ES-I3 (cell line): ENCODE measurements at regions not wholly inside any gene's neighbourhood (a gene's known extent, or its start where the extent isn't known, plus 50 kb on each side); places are given as distances from the start of the nearest gene placed in this dataset.

Experiments
- H3K36me3 ChIP-seq: 2 replicates; pipeline ENCODE4 v1.6.1; 2013; ENCODE audit warnings: mild to moderate bottlenecking, low read length, control low read depth, moderate library complexity; ENCODE audit not compliant: insufficient read depth
- H3K4me1 ChIP-seq: 2 replicates; pipeline ENCODE4 v1.6.1; 2013; ENCODE audit warnings: mild to moderate bottlenecking, control low read depth, low read length; ENCODE audit not compliant: insufficient read depth
- H3K9ac ChIP-seq: 2 replicates; pipeline ENCODE4 v1.6.1; 2013; ENCODE audit warnings: low read depth, mild to moderate bottlenecking, low read length, moderate library complexity
- H3K9me3 ChIP-seq: 2 replicates; pipeline ENCODE4 v1.6.1; 2013; ENCODE audit warnings: mild to moderate bottlenecking, low read length, moderate library complexity; ENCODE audit not compliant: control insufficient read depth, insufficient read depth

GRCh38 chr6:145161501-145161900 is 573.8 kb downstream of the EPM2A start:
- Histone ChIP-seq H3K9ac (no peak overlapping the region), H3K9me3 (no peaks in the 10 kb centered on the region; the same call in 1 of the 2 replicates), H3K4me1 (no peaks in the 10 kb centered on the region), H3K36me3 (no peaks in the 10 kb centered on the region)

- H3K9me3 ChIP-seq, result no peaks in the 10 kb centered on the region
- H3K9ac ChIP-seq, result no peak overlapping the region
- no peaks in the 10 kb centered on the region for H3K36me3 ChIP-seq
- H3K4me1 ChIP-seq, result no peaks in the 10 kb centered on the region
These were observed 565.5 kb downstream of the EPM2A start for GRCh38 chr6:145169726-145170224.

- no peaks in the 10 kb centered on the region for H3K36me3 ChIP-seq
- no peaks in the 10 kb centered on the region for H3K4me1 ChIP-seq
- H3K9me3 ChIP-seq, result no peaks in the 10 kb centered on the region
- no peak overlapping the region for H3K9ac ChIP-seq
These were observed 559.9 kb downstream of the EPM2A start for GRCh38 chr6:145175470-145175869.

DNA sequence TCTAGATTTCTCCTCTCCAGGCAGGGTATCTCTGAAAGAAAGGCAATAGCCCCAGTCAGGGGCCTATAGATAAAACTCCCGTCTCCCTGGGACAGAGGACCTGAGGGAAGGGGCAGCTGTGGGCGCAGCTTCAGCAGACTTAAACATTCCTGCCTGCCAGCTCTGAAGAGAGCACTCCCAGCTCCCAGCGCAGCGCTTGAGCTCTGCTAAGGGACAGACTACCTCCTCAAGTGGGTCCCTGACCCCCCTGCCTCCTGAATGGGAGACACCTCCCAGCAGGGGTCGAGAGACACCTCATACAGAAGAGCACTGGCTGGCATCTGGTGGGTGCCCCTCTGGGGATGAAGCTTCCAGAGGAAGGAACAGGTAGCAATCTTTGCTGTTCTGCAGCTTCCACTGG is 556.9 kb downstream of the EPM2A start:
- Histone ChIP-seq H3K36me3 (no peaks in the 10 kb centered on the region), H3K4me1 (no peaks in the 10 kb centered on the region), H3K9me3 (no peaks in the 10 kb centered on the region), H3K9ac (no peak overlapping the region)

DNA sequence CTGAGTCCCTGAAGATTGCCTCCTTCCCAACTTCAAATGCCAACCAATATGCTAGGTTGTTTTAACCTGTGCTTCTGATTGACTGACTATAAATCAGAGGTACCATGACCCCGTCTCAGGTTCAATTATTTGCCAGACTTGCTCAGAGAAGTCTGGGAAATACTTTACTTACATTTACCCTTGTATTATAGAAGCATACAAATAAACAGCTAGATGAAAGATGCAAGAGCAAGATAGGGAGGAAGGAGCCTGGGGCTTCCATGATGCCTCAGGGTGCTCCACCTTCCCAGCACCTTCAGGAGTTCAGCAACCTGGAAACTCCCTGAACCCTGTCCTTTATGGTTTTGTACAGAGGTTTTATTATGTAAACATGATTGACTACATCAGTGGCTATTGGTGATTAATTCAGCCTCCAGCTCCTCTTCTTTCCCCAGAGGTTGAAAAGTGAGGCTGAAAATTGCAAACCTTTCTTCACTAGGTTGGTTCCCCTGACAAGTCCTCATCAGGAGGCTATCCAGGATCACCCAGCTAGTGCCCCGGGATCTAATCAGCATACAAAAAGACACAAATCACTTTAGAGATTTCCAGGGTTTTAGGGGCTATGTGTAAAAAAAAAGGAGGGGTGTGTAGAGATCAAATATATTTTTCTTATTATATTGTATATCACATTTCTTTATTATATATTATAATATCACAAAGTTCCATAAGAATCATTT is 547.7 kb downstream of the EPM2A start:
- Histone ChIP-seq H3K36me3 (no peaks in the 10 kb centered on the region), H3K9ac (no peak overlapping the region), H3K9me3 (no peaks in the 10 kb centered on the region), H3K4me1 (no peaks in the 10 kb centered on the region)

DNA sequence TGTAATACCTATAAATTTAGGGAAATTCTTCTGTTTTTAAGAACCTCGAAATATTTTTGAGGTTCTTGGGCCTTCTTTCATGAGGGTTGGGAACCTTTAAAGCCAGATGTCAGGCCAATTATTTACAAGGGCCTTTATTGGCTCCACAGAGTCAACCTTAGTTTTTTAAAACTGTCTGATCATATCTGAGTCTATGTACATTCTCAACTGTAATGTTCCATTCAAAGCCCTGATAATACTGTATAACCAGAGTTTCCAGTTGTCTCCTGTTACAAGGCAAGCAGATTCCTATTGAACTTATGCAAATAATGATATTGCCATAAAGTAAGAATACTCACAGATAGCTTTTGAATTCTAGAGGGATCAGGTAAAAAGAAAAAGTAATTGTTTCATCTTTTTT is 545.5 kb downstream of the EPM2A start:
- no peaks in the 10 kb centered on the region for H3K9me3 ChIP-seq
- no peaks in the 10 kb centered on the region for H3K4me1 ChIP-seq
- no peak overlapping the region for H3K9ac ChIP-seq
- H3K36me3 ChIP-seq, result no peaks in the 10 kb centered on the region

DNA sequence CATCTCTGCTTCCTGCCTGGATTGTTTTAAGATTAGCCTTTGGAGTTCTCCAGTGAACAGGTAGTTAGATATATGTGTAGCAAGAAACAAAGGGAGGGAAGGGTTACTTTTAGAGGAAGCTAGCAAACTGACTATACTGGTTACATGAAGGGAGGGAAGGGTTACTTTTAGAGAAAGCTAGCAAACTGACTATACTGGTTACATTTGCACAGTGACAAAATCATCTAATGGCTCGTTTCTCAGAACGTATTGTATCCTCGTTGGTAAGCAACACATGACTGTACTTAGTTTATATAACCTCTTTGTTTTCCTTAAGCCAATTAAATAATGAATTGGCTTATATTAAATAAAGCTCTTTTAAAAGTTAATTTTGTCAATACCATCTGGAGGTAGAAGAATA is 540.9 kb downstream of the EPM2A start:
- Histone ChIP-seq H3K4me1 (no peaks in the 10 kb centered on the region), H3K9me3 (no peaks in the 10 kb centered on the region), H3K9ac (no peak overlapping the region), H3K36me3 (no peaks in the 10 kb centered on the region)

DNA sequence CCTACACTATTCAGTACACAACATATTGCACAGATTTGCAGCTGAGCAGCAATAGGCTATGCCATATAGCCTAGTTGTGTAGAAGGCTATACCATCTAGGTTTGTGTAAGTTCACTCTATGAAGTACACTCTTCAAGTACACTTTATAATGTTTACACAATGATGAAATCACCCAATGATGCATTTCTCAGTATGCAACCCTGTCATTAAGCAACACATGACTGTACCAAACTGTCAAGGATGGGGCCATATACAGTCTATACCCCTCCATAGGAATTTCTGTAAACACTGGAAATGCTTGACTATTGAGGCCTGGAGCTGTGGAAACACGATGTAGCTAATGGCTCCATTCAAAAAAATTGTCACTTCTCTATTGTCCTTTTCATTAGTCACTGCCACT is 535.4 kb downstream of the EPM2A start:
- Histone ChIP-seq H3K36me3 (no peaks in the 10 kb centered on the region), H3K4me1 (no peaks in the 10 kb centered on the region)

DNA sequence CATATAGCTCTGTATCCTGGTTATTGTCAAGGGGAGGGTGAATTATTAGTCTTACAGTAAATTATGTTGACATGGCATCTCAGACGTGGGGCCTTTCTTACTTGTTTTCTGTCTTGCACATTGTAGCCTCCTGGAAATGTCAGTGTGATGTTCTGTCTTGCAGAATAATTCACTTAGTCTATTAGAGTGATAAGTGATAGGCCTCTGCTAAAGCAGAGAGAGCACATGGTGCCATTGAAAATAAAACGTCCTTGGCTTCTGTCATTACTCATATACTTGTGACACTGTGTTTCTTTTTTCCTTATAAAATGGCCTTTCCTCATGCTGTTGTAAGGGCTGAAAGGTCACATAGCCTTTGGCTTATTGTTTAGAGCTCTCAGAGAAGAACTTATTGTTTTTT is 531.0 kb downstream of the EPM2A start:
- H3K36me3 ChIP-seq, result no peaks in the 10 kb centered on the region

More for the DNA sequence above, 535.4 kb downstream of the EPM2A start:
- no peaks in the 10 kb centered on the region for H3K9me3 ChIP-seq
- no peak overlapping the region for H3K9ac ChIP-seq

DNA sequence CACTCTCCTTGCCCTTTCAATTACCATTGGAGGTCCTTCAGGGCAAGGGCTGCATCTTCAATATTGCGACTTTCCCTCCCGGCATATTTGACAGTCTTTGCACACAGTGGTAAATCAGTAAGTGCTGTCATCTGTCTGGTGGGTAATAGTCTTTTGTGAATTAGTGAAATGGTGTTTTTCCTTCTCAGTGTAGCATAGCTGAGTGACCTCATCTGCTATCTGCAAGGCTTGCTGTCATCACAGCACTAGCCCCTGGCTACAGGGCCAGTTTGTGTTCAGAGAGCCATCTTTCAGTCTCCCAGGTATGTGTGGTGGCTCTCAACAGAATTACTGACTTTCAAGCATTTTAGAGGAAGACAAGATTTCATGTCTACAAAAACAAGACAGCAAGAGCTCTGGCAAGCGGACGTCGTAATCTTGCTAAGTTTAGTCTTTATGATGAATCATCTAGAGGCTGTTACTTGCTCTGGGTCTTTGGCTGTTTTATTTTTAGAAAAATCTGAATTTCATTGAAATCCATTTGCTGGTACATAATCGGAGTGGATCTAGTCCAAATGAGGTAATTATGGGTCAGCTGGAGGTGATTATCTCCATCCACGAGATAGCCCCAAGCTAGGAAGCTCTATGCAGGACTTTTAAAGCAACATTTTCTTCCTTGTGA is 528.9 kb downstream of the EPM2A start:
- Histone ChIP-seq H3K9me3 (no peaks in the 10 kb centered on the region), H3K4me1 (no peaks in the 10 kb centered on the region), H3K36me3 (no peaks in the 10 kb centered on the region), H3K9ac (no peak overlapping the region)

More for the DNA sequence above, 531.0 kb downstream of the EPM2A start:
- Histone ChIP-seq H3K9ac (no peak overlapping the region), H3K4me1 (no peaks in the 10 kb centered on the region), H3K9me3 (no peaks in the 10 kb centered on the region)

DNA sequence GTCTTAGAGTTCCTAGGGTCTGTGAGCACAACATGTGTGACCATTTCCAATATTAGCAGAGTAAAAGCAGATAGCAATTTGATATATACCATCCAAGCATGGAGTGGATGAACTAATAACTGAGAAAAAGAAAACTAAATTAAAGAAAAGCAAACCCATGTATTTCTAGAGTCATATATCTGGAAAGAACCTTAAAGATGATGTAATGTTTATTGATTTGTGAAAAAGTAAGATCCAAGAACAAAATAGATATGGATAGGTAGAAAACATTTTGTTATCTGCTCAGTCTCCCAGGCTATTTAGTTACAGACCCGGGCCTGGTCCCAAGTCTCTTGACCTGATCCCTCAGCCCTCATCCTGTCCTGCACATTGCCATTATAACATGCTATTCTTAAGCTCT is 526.8 kb downstream of the EPM2A start:
- no peak overlapping the region for H3K9ac ChIP-seq
- H3K36me3 ChIP-seq, result no peaks in the 10 kb centered on the region
- H3K9me3 ChIP-seq, result no peaks in the 10 kb centered on the region
- H3K4me1 ChIP-seq, result no peaks in the 10 kb centered on the region

DNA sequence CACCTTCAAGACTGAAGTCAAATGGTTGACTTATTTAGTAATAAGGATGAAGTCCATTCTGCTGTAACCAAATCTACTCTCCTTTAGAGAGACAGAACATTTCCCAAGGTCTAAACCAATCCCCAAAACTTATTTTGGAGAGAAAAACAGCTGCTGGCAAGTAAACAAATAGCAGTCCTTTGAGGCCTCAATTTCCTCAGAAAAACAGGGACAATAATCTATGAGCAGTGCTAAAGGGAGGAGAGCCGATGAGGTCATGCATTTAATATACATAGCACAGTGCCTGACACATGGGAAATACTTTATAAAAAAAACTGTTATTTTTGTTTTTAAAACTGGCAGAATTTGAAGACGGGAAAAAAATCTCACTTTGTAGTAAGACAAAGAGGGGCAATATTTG is 526.0 kb downstream of the EPM2A start:
- no peaks in the 10 kb centered on the region for H3K4me1 ChIP-seq
- no peak overlapping the region for H3K9ac ChIP-seq
- no peaks in the 10 kb centered on the region for H3K36me3 ChIP-seq
- H3K9me3 ChIP-seq, result no peaks in the 10 kb centered on the region

GRCh38 chr6:145212813-145213212 is 522.5 kb downstream of the EPM2A start:
- H3K9ac ChIP-seq, result no peak overlapping the region
- H3K9me3 ChIP-seq, result no peaks in the 10 kb centered on the region
- H3K4me1 ChIP-seq, result no peaks in the 10 kb centered on the region
- no peaks in the 10 kb centered on the region for H3K36me3 ChIP-seq

DNA sequence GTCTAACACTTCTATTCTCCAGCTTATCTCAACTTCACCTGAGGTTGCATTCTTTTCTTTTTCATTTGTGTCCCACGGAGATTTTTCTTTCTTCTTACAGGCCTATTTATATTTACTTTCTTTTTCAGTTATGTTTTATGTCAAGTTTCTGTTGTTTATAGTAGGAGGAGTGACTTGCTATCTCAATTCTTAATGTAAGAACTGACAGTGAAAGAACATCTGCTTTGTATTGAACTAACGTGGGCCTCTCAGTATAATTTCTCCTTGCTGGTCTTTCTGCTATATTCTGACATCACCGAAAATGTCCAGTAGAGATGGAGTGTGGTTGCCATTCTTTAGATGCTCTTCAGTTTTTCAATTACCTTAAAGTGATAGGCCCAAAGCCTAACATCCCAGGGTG is 521.7 kb downstream of the EPM2A start:
- Histone ChIP-seq H3K36me3 (no peaks in the 10 kb centered on the region), H3K9ac (no peak overlapping the region), H3K9me3 (no peaks in the 10 kb centered on the region), H3K4me1 (no peaks in the 10 kb centered on the region)

GRCh38 chr6:145214570-145214969 is 520.8 kb downstream of the EPM2A start:
- Histone ChIP-seq H3K9me3 (no peaks in the 10 kb centered on the region), H3K36me3 (no peaks in the 10 kb centered on the region), H3K9ac (no peak overlapping the region), H3K4me1 (no peaks in the 10 kb centered on the region)
